PFSK-1 (cell line): ENCODE measurements at regions not wholly inside any gene's neighbourhood (a gene's known extent, or its start where the extent isn't known, plus 50 kb on each side); places are given as distances from the start of the nearest gene placed in this dataset.

Experiments
- REST ChIP-seq, 2 experiments: IDR thresholded peaks; 2 replicates each; pipeline versions ENCODE4 v1.6.1 to v1.8.0; 2011 to 2012; ENCODE audit warnings: low read depth in 2 of 2, low read length in 2 of 2, control low read depth in 1 of 2, inconsistent platforms in 1 of 2, mild to moderate bottlenecking in 1 of 2, moderate library complexity in 1 of 2; ENCODE audit not compliant: insufficient read depth in 1 of 2
- TAF1 ChIP-seq: IDR thresholded peaks from 2 replicates; pipeline ENCODE4 v1.6.1; 2012; ENCODE audit warnings: low read length, control low read depth, borderline replicate concordance; ENCODE audit not compliant: insufficient read depth

- TF ChIP-seq REST (IDR thresholded peaks at IDR 0.05; ENCODE audit: insufficient read depth in 1 of 2, low read depth in 2 of 2, low read length in 2 of 2) (no peak), TAF1 (no peak)
Measured at GRCh38 chr9:30235068-30235467, 2149.4 kb upstream of the ACO1 start.
